Trophoblast cell (in vitro differentiated cells and primary cell): ENCODE measurements at regions not wholly inside any gene's neighbourhood (a gene's known extent, or its start where the extent isn't known, plus 50 kb on each side); places are given as distances from the start of the nearest gene placed in this dataset.

Source experiments
- DNase-seq, 2 donors: peaks; one replicate each; pipeline ENCODE4 v3.0.0-alpha.2; 2016
- H2AFZ ChIP-seq: 2 replicates; pipeline ENCODE4 v1.6.1; 2013; ENCODE audit warnings: low read length, moderate library complexity, mild to moderate bottlenecking; ENCODE audit not compliant: insufficient read depth, poor library complexity
- H2AK5ac ChIP-seq: 2 replicates; pipeline ENCODE4 v1.6.1; 2013; ENCODE audit warnings: mild to moderate bottlenecking, low read length
- H2BK120ac ChIP-seq: 2 replicates; pipeline ENCODE4 v1.6.1; 2013; ENCODE audit warnings: low read length, mild to moderate bottlenecking, moderate library complexity; ENCODE audit not compliant: insufficient read depth, poor library complexity
- H2BK12ac ChIP-seq: 2 replicates; pipeline ENCODE4 v1.6.1; 2013; ENCODE audit warnings: mild to moderate bottlenecking, low read length, moderate library complexity
- H2BK5ac ChIP-seq: 2 replicates; pipeline ENCODE4 v1.6.1; 2013; ENCODE audit warnings: low read length, low read depth, moderate library complexity, mild to moderate bottlenecking; ENCODE audit not compliant: poor library complexity
- H3K14ac ChIP-seq: 2 replicates; pipeline ENCODE4 v1.6.1; 2013; ENCODE audit warnings: mild to moderate bottlenecking, low read length
- H3K18ac ChIP-seq: 2 replicates; pipeline ENCODE4 v1.6.1; 2013; ENCODE audit warnings: mild to moderate bottlenecking, low read length
- H3K23ac ChIP-seq: 2 replicates; pipeline ENCODE4 v1.6.1; 2013; ENCODE audit warnings: low read length
- H3K27ac ChIP-seq: 2 replicates; pipeline ENCODE4 v1.5.1; 2013; ENCODE audit warnings: low read depth, mild to moderate bottlenecking, inconsistent platforms, low read length, moderate library complexity
- H3K27me3 ChIP-seq: 2 replicates; pipeline ENCODE4 v1.6.1; 2013; ENCODE audit warnings: inconsistent platforms, mild to moderate bottlenecking, low read length, moderate library complexity; ENCODE audit not compliant: insufficient read depth
- H3K36me3 ChIP-seq, 2 experiments: 1 replicate in 1 of 2; 2 replicates in 1 of 2; pipeline ENCODE4 v1.6.1; 2013; ENCODE audit warnings: low read length in 2 of 2, mild to moderate bottlenecking in 2 of 2, moderate library complexity in 1 of 2; ENCODE audit not compliant: insufficient read depth in 2 of 2, control insufficient read depth in 1 of 2
- H3K4ac ChIP-seq: 2 replicates; pipeline ENCODE4 v1.6.1; 2013; ENCODE audit warnings: low read depth, mild to moderate bottlenecking, low read length, moderate library complexity
- H3K4me1 ChIP-seq, 2 experiments: 1 replicate in 1 of 2; 2 replicates in 1 of 2; pipeline ENCODE4 v1.6.1; 2013; ENCODE audit warnings: low read length in 2 of 2, mild to moderate bottlenecking in 2 of 2, moderate library complexity in 1 of 2; ENCODE audit not compliant: insufficient read depth in 2 of 2, control insufficient read depth in 1 of 2
- H3K4me2 ChIP-seq: 2 replicates; pipeline ENCODE4 v1.6.1; 2013; ENCODE audit warnings: inconsistent platforms, mild to moderate bottlenecking, low read length, moderate library complexity
- H3K4me3 ChIP-seq: 2 replicates; pipeline ENCODE4 v1.5.1; 2013; ENCODE audit warnings: mild to moderate bottlenecking, low read depth, low read length, inconsistent platforms
- H3K79me1 ChIP-seq: one replicate; pipeline ENCODE4 v1.6.1; 2013; ENCODE audit warnings: low read length
- H3K79me2 ChIP-seq: 2 replicates; pipeline ENCODE4 v1.6.1; 2013; ENCODE audit warnings: low read length, mild to moderate bottlenecking; ENCODE audit not compliant: control insufficient read depth, insufficient read depth, poor library complexity
- H3K9ac ChIP-seq: 2 replicates; pipeline ENCODE4 v1.6.1; 2013; ENCODE audit warnings: mild to moderate bottlenecking, low read length
- H3K9me3 ChIP-seq: 2 replicates; pipeline ENCODE4 v1.6.1; 2013; ENCODE audit warnings: low read depth, mild to moderate bottlenecking, control low read depth, inconsistent platforms, low read length; ENCODE audit not compliant: insufficient read depth
- H4K12ac ChIP-seq: 2 replicates; pipeline ENCODE4 v1.6.1; 2013; ENCODE audit warnings: low read depth, mild to moderate bottlenecking, low read length, moderate library complexity
- H4K8ac ChIP-seq: 2 replicates; pipeline ENCODE4 v1.6.1; 2013; ENCODE audit warnings: low read depth, mild to moderate bottlenecking, low read length, moderate library complexity
- H4K91ac ChIP-seq: one replicate; pipeline ENCODE4 v1.6.1; 2013; ENCODE audit warnings: low read depth, mild to moderate bottlenecking, low read length, moderate library complexity
- WGBS: extraction: QIAGEN DNeasy Blood & Tissue Kit; methylation state at CpG from one replicate; pipeline ENCODE4 v1.1.7; 2013; ENCODE audit warnings: missing lambda C conversion rate; ENCODE audit not compliant: insufficient read length, insufficient coverage; ENCODE audit errors: extremely low coverage; 5-methylcytosine and 5-hydroxymethylcytosine counted together

DNA sequence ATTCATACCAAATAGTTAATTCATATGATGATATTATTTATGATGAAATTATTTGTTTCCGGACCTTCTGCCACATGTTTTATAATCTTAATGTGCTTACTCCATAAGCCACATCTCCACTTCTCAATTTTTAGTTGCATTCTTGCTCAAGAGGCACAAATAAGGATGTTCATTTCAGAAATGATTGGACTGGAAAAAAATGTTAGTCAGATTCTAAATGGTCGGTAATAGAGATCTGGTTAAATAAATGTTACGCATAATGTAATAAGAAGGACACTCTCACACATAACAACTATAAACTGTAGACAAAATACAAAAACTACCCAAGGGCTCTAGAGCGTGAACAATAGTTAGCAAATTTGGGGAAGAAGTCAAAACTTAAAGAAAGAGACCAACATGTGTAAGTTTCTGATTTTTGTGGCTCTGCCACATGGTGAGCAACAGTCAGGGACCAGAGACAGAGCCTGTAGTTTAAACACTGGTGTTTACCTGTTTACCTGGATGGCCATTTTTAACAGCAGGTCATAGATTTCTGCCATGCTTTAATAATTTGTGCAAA, 554.3 kb upstream of the CLINT1 start:
- H3K36me3 ChIP-seq = no peaks in the 10 kb centered on the region
- H2BK120ac ChIP-seq = no peak overlapping the region
- H2BK5ac ChIP-seq = no peak overlapping the region
- H3K18ac ChIP-seq = no peak overlapping the region
- H2AFZ ChIP-seq = no peak overlapping the region
- no peaks in the 10 kb centered on the region for H3K9me3 ChIP-seq
- H2AK5ac ChIP-seq = no peak overlapping the region
- H3K79me2 ChIP-seq = no peaks in the 10 kb centered on the region
- H3K4ac ChIP-seq = no peak overlapping the region
- H3K79me1 ChIP-seq = no peaks in the 10 kb centered on the region
- H3K27ac ChIP-seq = no peak overlapping the region
- H3K4me2 ChIP-seq = no peak overlapping the region
- H4K91ac ChIP-seq = no peak overlapping the region
- no peaks in the 10 kb centered on the region for H3K4me1 ChIP-seq
- H3K14ac ChIP-seq = no peak overlapping the region
- H3K23ac ChIP-seq = no peak overlapping the region
- no peak for DNase-seq
- H3K9ac ChIP-seq = no peak overlapping the region
- H2BK12ac ChIP-seq = no peak overlapping the region
- H3K27me3 ChIP-seq = no peaks in the 10 kb centered on the region
- no peak overlapping the region for H4K8ac ChIP-seq
- H3K4me3 ChIP-seq = no peak overlapping the region
- H4K12ac ChIP-seq = no peak overlapping the region
- WGBS = no CpG with 5 or more reads among the region's 4 CpGs

DNA sequence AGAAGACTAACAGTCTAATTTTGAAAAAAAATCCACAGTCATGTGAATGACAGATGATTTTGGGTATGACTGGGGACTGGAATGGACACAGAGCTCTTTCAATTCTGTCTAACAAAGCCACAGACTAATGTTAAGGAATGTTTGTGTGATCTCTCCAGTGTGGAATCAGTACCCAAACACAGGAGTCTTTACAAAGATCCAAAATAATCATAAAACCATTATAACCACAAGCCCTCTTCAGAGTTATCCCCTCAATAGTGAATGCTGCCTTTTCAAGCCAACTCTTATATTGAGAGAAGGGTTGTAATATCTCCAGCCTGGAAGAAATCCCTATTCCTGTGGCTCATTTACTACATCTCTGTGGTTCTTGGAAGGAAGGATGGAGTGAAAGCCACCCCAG, 552.0 kb upstream of the CLINT1 start:
- no peaks in the 10 kb centered on the region for H3K79me2 ChIP-seq
- H3K27me3 ChIP-seq = no peaks in the 10 kb centered on the region
- no peak overlapping the region for H3K14ac ChIP-seq
- H3K23ac ChIP-seq = no peak overlapping the region
- H2AFZ ChIP-seq = no peak overlapping the region
- H3K18ac ChIP-seq = no peak overlapping the region
- no peak overlapping the region for H2BK5ac ChIP-seq
- no peak overlapping the region for H2BK12ac ChIP-seq
- no peak overlapping the region for H3K4ac ChIP-seq
- H3K9ac ChIP-seq = no peak overlapping the region
- no peak overlapping the region for H2BK120ac ChIP-seq
- no peak overlapping the region for H4K12ac ChIP-seq
- H3K4me2 ChIP-seq = no peak overlapping the region
- no peaks in the 10 kb centered on the region for H3K4me1 ChIP-seq
- no peaks in the 10 kb centered on the region for H3K36me3 ChIP-seq
- no peak overlapping the region for H3K27ac ChIP-seq
- no peak overlapping the region for H4K91ac ChIP-seq
- H2AK5ac ChIP-seq = no peak overlapping the region
- H4K8ac ChIP-seq = no peak overlapping the region
- no peaks in the 10 kb centered on the region for H3K79me1 ChIP-seq
- H3K4me3 ChIP-seq = no peak overlapping the region
- no peak for DNase-seq
- H3K9me3 ChIP-seq = no peaks in the 10 kb centered on the region

DNA sequence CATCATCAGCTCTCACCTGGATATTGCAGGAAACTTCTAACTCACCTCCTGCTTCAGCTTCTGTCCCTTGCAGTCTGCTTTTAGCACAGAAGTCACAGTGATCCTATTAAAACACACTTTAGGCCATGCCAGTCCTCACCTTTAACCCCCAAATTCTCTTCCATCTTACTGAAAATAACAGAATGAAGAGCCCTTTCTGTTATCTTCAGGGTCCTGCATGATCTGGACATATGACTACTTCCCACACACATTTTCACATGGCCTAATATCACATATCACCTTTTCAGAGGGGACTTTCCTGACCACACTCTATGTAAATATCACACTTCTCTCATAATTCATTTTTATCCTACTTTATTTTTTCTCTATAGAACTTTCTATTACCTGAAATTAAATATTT, 550.6 kb upstream of the CLINT1 start:
- H2BK120ac ChIP-seq = no peak overlapping the region
- no peak overlapping the region for H3K23ac ChIP-seq
- H3K9me3 ChIP-seq = no peaks in the 10 kb centered on the region
- H3K27me3 ChIP-seq = no peaks in the 10 kb centered on the region
- no peak overlapping the region for H4K12ac ChIP-seq
- H3K4ac ChIP-seq = no peak overlapping the region
- H3K79me1 ChIP-seq = no peaks in the 10 kb centered on the region
- H3K4me3 ChIP-seq = no peak overlapping the region
- no peak overlapping the region for H2BK5ac ChIP-seq
- H3K4me2 ChIP-seq = no peak overlapping the region
- H4K8ac ChIP-seq = no peak overlapping the region
- no peak overlapping the region for H2BK12ac ChIP-seq
- H3K4me1 ChIP-seq = no peaks in the 10 kb centered on the region
- DNase-seq = no peak
- no peak overlapping the region for H2AK5ac ChIP-seq
- no peaks in the 10 kb centered on the region for H3K36me3 ChIP-seq
- no peak overlapping the region for H3K14ac ChIP-seq
- H4K91ac ChIP-seq = no peak overlapping the region
- no peak overlapping the region for H3K18ac ChIP-seq
- no peak overlapping the region for H3K9ac ChIP-seq
- no peak overlapping the region for H2AFZ ChIP-seq
- no peak overlapping the region for H3K27ac ChIP-seq
- H3K79me2 ChIP-seq = no peaks in the 10 kb centered on the region

DNA sequence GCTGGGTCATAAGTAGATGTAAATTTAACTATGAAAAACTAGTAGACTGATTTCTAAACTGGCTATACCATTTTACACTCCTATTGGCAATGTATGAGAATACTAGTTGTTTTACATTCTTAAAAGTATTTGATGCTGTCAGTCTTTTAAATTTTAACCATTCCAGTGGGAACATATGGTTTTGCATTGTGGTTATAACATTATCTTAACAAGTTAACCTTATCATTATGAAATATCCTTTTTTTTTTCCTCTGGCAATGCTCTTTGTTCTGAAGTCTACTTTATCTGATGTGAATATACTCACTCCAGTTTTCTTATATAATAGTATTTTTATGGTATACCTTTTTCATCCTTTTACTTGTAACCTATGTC, 548.9 kb upstream of the CLINT1 start:
- Histone ChIP-seq H3K18ac (no peak overlapping the region), H3K4me2 (no peak overlapping the region), H3K27me3 (no peaks in the 10 kb centered on the region), H3K4ac (no peak overlapping the region), H3K79me1 (no peaks in the 10 kb centered on the region), H3K4me3 (no peak overlapping the region), H3K23ac (no peak overlapping the region), H4K12ac (no peak overlapping the region), H3K36me3 (no peaks in the 10 kb centered on the region), H2BK12ac (no peak overlapping the region), H3K79me2 (no peaks in the 10 kb centered on the region), H2AK5ac (no peak overlapping the region), H3K4me1 (no peaks in the 10 kb centered on the region), H2AFZ (no peak overlapping the region), H2BK5ac (no peak overlapping the region), H2BK120ac (no peak overlapping the region), H3K14ac (no peak overlapping the region), H3K27ac (no peak overlapping the region), H3K9me3 (no peaks in the 10 kb centered on the region), H4K8ac (no peak overlapping the region), H3K9ac (no peak overlapping the region), H4K91ac (no peak overlapping the region)
- no peak for DNase-seq
